ENCODE measurements at regions not wholly inside any gene's neighbourhood (a gene's known extent, or its start where the extent isn't known, plus 50 kb on each side); places are given as distances from the start of the nearest gene placed in this dataset.

DNA sequence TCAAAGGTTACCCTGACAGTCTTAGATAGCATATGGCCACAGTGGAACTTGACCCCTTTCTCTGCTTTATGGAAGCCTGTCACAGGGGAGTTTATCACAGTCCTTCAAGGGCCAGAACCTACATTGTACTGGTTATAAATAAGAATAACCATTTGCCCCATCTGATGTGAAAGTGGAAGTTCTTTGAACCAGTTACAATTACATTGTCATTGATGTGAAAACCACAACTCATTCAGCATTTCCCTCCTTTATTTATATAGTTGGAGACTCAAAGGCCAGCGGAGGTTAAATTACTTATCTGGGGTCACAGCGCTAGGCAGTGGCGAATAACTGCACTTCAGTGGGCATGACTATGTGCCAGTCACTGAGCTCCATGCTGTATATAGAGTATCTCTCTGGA, 60.5 kb upstream of the TBC1D5 start:
- no peak for DNase-seq

DNA sequence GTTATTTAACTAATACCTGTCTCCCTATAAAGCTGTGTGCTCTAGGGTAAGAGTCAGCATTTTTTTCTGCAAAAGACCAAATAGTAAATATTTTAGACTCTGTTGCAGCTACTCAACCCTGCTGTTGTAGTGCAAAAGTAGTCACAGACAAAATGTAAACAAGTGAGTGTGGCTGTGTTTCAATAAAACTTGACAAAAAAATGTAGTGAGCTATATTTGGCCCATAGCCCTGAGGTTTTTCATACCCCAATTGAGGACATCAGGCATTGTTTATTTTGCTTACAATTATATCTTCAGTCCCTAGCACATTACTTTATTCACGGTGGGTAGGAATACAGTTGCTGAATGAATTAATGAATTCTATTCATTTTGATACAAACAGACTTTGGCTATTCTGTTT, 58.7 kb upstream of the TBC1D5 start:
- DNase-seq, result no peak

DNA sequence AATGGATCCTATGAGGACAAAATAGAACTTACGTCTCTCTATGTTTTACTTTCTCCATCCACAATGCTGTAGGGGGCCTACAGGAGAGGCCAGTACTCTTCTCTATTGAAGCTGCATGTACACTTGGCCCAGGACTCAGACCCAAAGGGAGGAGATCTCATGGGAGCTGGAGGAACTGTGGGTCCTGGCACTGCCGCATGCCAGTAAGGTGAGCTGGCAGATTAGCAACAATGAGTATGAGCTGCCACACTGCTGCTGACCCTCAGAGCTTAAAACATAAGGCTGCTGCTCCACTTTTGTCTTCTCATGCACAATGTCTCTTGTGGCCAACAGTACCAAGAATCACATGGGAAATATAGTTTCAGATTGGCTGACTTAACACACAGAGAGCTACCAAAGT, 57.8 kb upstream of the TBC1D5 start:
- no peak for DNase-seq

DNA sequence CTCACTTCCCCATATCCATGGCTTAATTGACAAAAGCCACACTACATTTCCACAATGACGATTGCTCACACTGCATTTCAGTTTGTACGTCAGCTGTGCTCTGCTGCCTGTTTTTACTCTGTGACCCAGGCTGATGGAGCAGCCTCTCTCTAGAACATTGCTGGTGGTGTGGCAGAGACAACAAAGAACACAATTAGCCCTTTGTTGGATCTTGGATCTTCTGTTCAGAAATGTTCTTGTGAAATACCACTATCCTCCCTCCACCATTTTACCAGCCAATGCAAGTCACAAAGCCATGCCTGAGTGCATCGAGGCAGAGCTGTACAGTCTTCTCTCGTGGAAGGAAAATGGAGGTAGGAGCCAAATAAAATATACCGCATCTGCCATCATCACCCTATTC, 56.9 kb upstream of the TBC1D5 start:
- peak in 7 of 51 donors; percentile 2 to 52 (median 4) for DNase-seq

DNA sequence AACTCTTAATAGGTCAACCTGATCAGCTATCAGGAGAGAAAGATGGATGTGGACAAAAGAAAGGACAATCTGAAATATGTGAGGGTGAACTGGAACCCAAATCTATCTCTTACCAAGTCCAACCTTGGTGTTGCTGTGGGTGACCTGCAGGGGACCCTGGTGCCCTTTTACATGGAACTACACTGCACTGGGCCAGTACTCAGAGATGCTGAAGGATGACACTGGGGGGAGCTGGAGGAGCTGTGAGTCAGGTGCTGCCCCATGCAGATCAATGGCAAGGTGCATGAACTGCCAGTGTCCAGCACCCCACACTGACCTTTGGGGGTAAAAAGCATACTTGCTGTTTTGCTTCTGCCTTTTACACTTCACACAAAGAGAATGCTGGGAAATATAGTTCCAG, 55.6 kb upstream of the TBC1D5 start:
- no peak for DNase-seq

DNA sequence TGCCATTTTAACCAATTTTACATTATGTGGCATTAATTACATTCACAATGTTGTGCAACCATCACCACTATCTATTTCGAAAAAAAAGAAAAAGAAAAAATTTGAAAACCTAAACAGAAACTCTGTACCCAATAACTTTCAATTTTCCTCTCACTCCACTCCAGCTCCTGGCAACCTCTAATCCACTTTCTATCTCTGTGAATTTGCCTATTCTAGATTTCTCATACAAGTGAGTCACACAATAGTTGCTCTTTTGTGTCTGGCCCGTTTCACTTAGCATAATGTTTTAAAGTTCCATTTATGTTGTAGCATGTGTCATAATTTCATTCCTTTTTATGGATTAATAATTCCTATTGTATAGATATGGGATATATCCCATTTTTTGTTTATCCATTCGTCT, 53.3 kb upstream of the TBC1D5 start:
- DNase-seq, result no peak

DNA sequence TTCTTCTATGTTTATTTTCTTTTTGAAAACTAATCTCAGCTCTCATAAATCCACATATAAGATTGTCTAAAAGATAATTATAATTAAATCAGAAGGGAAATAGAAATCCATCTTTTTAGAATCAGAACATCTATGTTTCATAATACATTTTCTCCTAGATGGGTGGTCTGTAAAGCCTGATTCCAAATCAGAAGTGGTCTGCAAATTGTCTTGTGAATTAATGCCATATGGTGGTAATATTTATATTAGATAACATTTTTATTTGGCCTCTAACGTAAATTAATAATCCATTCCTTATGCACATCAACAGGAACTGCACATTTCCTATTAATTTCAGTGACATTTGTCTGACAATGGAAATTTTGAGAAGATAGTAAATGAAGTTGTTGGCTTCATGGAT, 52.8 kb upstream of the TBC1D5 start:
- no peak for DNase-seq

DNA sequence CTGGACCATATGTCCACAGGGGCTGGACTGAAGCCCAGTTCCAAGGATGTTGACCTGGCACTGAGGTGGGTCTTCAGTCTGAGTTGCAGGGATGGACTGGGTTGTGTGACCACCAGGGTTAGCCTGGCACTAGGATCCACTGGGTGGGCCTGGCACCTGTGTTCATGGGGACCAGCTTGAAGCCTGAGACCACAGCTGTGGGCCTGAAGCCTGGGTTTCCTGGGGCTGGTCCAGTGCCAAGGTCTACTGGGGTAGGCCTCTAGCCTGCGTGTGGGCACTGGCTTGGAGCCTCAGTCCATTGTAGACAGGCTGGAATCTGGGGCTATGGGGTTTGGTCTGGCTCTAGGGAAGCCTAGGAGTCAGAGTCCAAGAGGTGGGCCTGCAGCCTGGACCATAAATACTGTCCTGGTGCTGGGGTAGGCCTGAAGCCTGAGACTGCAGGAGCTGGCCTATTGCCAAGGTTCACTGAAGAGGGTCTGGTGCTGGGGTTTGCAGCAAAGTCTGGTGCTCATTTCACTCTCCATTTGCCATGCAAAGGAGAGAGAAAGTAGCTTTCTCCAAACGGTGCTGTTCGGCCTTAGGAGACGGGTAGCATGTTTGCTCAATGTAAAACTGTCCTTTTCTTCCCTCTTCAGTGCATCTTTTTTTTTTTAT, 51.2 kb upstream of the TBC1D5 start:
- DNase-seq, result no peak

Data from hypothalamus (tissue), 51 donors.